H1 (cell line): ENCODE measurements at regions not wholly inside any gene's neighbourhood (a gene's known extent, or its start where the extent isn't known, plus 50 kb on each side); places are given as distances from the start of the nearest gene placed in this dataset.

Experiments used
- CHD2 ChIP-seq: IDR thresholded peaks from 2 replicates; pipeline ENCODE4 v1.6.1; 2012; ENCODE audit warnings: low read length, improper control_type of control experiment
- CTCF ChIP-seq, 3 experiments: IDR thresholded peaks; 1 replicate in 2 of 3; 2 replicates in 1 of 3; pipeline versions ENCODE4 v1.5.1 to v1.6.1; 2011; ENCODE audit warnings: low read length in 3 of 3, mild to moderate bottlenecking in 3 of 3, inconsistent platforms in 2 of 3, low read depth in 1 of 3, moderate library complexity in 1 of 3; ENCODE audit not compliant: insufficient read depth in 1 of 3; ENCODE audit errors: control extremely low read depth in 1 of 3
- EP300 ChIP-seq, 2 experiments: IDR thresholded peaks; 1 replicate in 1 of 2; 2 replicates in 1 of 2; pipeline ENCODE4 v1.6.1; 2011 to 2012; ENCODE audit warnings: low read depth in 2 of 2, low read length in 2 of 2, mild to moderate bottlenecking in 2 of 2, borderline replicate concordance in 1 of 2, inconsistent platforms in 1 of 2, moderate library complexity in 1 of 2
- EZH2 ChIP-seq: fragments of 200-600 bp; sonication (generic); IDR thresholded peaks from 2 replicates; pipeline ENCODE4 v1.7.1; 2012; ENCODE audit warnings: low read depth, mild to moderate bottlenecking, moderate library complexity, low read length, inconsistent platforms; ENCODE audit not compliant: severe bottlenecking
- GABPA ChIP-seq: IDR thresholded peaks from 2 replicates; pipeline ENCODE4 v1.6.1; 2011; ENCODE audit warnings: mild to moderate bottlenecking, low read length, moderate library complexity, borderline replicate concordance; ENCODE audit not compliant: insufficient read depth
- HDAC6 ChIP-seq: IDR thresholded peaks from one replicate; pipeline ENCODE4 v1.7.1; 2012; ENCODE audit warnings: low read depth, mild to moderate bottlenecking, inconsistent platforms, low read length, moderate library complexity
- JUN ChIP-seq: IDR thresholded peaks from 2 replicates; pipeline ENCODE4 v1.6.1; 2011; ENCODE audit warnings: low read depth, mild to moderate bottlenecking, improper control_type of control experiment, low read length
- KDM5A ChIP-seq: fragments of 200-600 bp; IDR thresholded peaks from 2 replicates; pipeline ENCODE4 v1.7.1; 2012; ENCODE audit warnings: mild to moderate bottlenecking, low read length, inconsistent platforms, mixed read lengths
- MAX ChIP-seq: IDR thresholded peaks from 2 replicates; pipeline ENCODE4 v1.6.1; 2012; ENCODE audit warnings: inconsistent platforms
- POLR2AphosphoS5 ChIP-seq: IDR thresholded peaks from 2 replicates; pipeline ENCODE4 v1.6.1; 2011; ENCODE audit warnings: low read depth, low read length
- RAD21 ChIP-seq, 2 experiments: IDR thresholded peaks in 1 of 2; conservative IDR thresholded peaks in 1 of 2; 2 replicates each; pipeline ENCODE4 v1.6.1; 2011; ENCODE audit warnings: low read depth in 2 of 2, low read length in 2 of 2, improper control_type of control experiment in 1 of 2, inconsistent platforms in 1 of 2, mild to moderate bottlenecking in 1 of 2, moderate library complexity in 1 of 2

DNA sequence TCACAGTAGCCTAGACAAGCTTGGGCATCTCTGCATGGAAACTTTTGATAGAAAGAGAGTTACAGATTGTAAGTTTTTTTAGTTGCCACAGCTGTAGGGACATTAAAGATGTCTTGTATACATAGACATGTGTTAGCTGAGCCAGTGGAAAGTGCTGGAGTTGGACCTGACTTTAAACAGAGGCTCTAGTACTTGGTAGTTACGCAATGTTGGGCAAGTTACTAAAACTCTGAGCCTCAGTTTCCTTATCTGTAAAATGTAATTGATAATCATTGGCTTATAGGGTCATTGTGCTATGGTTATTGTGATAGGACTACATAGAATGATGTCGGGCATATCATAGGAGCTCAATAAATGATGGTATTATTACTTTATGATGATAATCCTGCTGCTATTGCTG lies 225.8 kb upstream of the CPHXL start:
- no peak for TF ChIP-seq RAD21 (IDR thresholded peaks at IDR 0.05 in 1 of 2, conservative IDR thresholded peaks at IDR 0.05 in 1 of 2; ENCODE audit: low read depth in 2 of 2, low read length in 2 of 2)
- TF ChIP-seq MAX, result no peak
- TF ChIP-seq CTCF (IDR thresholded peaks at IDR 0.05; ENCODE audit: control extremely low read depth in 1 of 3, insufficient read depth in 1 of 3, low read depth in 1 of 3, low read length in 3 of 3), result no peak
- no peak for TF ChIP-seq KDM5A
- TF ChIP-seq POLR2AphosphoS5, result no peak
- TF ChIP-seq EZH2, result no peak
- no peak for TF ChIP-seq HDAC6
- TF ChIP-seq JUN, result no peak
- no peak for TF ChIP-seq CHD2
- TF ChIP-seq GABPA, result no peak
- TF ChIP-seq EP300 (IDR thresholded peaks at IDR 0.05; ENCODE audit: borderline replicate concordance in 1 of 2, low read depth in 2 of 2, low read length in 2 of 2), result no peak
